ENCODE measurements at regions not wholly inside any gene's neighbourhood (a gene's known extent, or its start where the extent isn't known, plus 50 kb on each side); places are given as distances from the start of the nearest gene placed in this dataset.
A peak's percentile ranks its signal among the peaks of the same experiment; 100 is the strongest.

DNA sequence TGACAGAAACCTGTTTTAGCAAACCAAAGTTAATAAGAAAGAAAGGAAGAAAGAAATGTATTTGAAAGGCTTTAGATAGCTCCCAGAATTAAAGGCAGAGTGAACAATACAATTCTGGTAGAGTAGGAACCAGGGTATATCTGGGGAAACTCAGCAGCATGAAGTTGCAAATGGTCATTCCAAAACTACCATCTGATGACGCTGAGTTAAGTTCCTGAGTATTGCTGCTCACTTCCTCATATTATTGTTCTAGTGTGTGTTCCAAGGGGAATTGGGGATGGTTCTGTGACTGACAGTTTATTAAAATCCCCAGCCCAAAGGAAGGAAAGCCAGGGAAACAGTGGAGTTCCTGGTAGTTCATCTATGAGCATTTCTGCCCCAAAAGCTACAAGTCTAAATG, 88.3 kb upstream of the FRMD4B start:
- H3K9me3 Mint-ChIP-seq: peaks cover 2 to 6% of the 10 kb centered on the region in 2 donors
- ATAC-seq (replicated peaks in 1 of 2): no peak
- H3K36me3 Mint-ChIP-seq (ENCODE audit: insufficient read depth in 2 of 2): no peaks in the 10 kb centered on the region
- no peak overlapping the region for H3K27ac Mint-ChIP-seq
- no peaks in the 10 kb centered on the region for H3K4me1 Mint-ChIP-seq (ENCODE audit: low read depth)
- H3K4me3 Mint-ChIP-seq: no peak overlapping the region
- DNase-seq: no peak
- peaks cover 23% of the 10 kb centered on the region for H3K27me3 Mint-ChIP-seq (ENCODE audit: low read depth)

DNA sequence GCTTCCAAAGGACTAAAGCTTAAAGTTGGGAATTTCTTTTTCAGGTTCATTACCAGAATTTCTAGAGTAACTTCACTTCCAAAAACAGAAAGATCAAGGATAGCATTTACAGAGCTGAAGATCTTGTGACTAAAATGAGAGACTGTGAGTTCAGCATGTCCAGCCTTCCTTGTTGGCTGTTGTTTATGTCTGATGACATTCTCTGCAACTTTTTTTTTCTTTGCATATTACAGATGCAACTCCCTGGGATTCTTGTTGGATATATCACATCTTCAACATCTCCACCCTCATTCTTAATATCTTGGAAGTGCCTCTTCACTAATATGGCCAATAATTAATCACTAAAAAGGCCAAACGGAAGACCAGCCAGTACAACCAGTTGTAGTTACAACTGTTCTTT, 86.2 kb upstream of the FRMD4B start:
- Mint-ChIP-seq H3K9me3 (peaks cover 0 to 2% of the 10 kb centered on the region in 2 donors), H3K27ac (no peak overlapping the region), H3K4me3 (no peak overlapping the region), H3K4me1 (ENCODE audit: low read depth) (no peaks in the 10 kb centered on the region), H3K27me3 (ENCODE audit: low read depth) (peaks cover 21% of the 10 kb centered on the region), H3K36me3 (ENCODE audit: insufficient read depth in 2 of 2) (no peaks in the 10 kb centered on the region)
- DNase-seq: no peak
- no peak for ATAC-seq (replicated peaks in 1 of 2)

DNA sequence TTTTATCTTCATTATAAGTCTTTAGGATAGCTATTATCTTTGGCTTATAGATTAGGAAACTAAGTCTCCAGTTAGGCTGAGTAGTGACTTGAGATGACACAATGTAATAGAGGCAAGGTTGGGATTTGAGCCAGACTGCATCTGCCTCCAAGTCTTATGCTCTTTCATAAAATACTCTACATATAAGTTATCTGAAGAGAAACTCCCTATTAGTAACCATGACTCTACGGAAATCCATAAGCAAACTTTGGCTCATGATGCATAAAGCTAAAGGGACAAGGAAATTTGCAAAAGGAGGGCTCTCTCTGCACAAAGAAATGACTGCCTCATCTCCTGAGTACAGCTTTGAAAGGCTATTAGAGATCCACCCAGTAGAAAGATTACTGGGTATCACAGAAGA, 77.6 kb upstream of the FRMD4B start:
- DNase-seq (no peak), ATAC-seq (replicated peaks in 1 of 2) (no peak)
- Mint-ChIP-seq H3K27me3 (ENCODE audit: low read depth) (peaks cover 6% of the 10 kb centered on the region), H3K4me3 (no peak overlapping the region), H3K9me3 (peaks cover 0 to 3% of the 10 kb centered on the region in 2 donors), H3K4me1 (ENCODE audit: low read depth) (peaks cover 4% of the 10 kb centered on the region), H3K27ac (no peak overlapping the region), H3K36me3 (ENCODE audit: insufficient read depth in 2 of 2) (no peaks in the 10 kb centered on the region)

DNA sequence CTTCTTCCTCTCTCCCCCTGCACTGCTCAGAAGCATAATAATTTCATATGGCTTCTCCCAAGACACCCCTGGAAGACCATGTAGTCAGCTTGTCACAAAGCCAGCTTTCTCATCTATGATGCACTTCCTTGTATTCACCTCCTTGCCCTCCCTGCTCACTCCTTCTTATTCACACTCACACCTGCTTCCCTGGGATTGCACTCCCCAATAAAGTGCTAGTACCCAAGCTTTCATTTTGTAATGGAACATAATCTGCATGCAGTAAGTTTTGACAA, 76.9 kb upstream of the FRMD4B start:
- ATAC-seq (replicated peaks in 1 of 2) (no peak), DNase-seq (no peak)
- Mint-ChIP-seq H3K4me1 (ENCODE audit: low read depth) (peaks cover 4% of the 10 kb centered on the region), H3K4me3 (no peak overlapping the region), H3K27me3 (ENCODE audit: low read depth) (peaks cover 14% of the 10 kb centered on the region), H3K9me3 (peaks cover 0 to 3% of the 10 kb centered on the region in 2 donors), H3K36me3 (ENCODE audit: insufficient read depth in 2 of 2) (no peaks in the 10 kb centered on the region), H3K27ac (no peak overlapping the region)

DNA sequence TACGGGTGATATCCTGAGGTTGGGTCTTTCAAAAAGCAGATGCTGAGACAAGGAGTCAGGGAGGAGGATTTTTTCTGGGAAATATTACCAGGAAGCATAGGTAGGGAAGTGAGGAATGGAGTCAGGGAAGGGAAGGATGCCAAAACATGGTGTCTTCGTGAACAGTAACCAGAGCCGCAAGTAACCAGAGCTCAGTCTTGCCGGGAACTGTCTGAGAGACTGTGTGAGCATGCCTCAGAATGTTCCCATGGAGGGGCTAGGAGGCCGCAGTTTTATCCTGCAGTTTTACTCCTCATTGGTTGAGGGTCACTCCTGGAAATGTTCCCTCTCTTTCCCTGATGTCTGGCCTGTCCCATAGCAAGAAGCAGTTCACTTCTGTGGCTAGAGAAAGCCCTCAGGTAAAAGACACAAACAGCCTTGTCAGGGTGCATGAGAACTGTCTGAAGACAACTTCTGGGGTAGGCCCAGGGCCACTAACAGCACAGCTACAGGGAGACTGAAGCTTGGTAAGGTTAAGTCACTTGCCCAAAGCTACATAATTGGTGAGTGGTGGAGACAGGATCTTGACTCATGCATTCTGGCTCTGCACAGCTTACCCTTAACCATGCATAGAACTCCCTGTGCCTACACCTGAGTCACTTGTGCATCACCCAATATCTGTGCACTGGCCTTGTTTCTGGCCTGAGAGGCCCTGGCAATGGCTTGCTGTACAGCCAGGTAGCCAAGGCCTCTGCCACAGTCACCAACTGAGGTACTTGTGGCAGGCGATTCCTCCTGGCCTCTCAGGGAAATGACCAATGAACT, 76.3 kb upstream of the FRMD4B start:
- peaks cover 4% of the 10 kb centered on the region for H3K4me1 Mint-ChIP-seq (ENCODE audit: low read depth)
- ATAC-seq (replicated peaks in 1 of 2): peak in 1 of 2 donors; percentile 22

DNA sequence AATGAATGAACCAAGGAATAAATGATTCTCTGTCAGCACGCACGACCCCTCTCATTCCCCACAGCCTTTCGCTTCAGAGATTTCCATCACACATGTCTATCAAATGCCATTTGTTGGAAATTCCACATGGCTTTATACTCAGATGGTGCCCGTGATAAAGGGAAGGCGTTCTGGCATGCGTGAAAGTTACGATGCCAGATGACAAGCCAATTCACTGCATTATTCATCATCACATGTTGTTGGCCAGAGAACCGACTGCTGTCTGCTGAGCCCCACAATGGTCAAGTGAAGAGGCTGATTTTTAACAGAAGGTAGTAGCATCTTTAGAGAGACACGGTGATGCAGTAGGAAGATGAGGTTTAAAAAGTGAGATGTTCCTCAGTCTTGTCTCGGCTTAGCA, 74.1 kb upstream of the FRMD4B start:
- peaks cover 16% of the 10 kb centered on the region for H3K27me3 Mint-ChIP-seq (ENCODE audit: low read depth)
- no peak overlapping the region for H3K4me3 Mint-ChIP-seq
- peaks cover 4% of the 10 kb centered on the region for H3K4me1 Mint-ChIP-seq (ENCODE audit: low read depth)
- ATAC-seq (replicated peaks in 1 of 2) (no peak), DNase-seq (no peak)
- no peaks in the 10 kb centered on the region for H3K36me3 Mint-ChIP-seq (ENCODE audit: insufficient read depth in 2 of 2)
- H3K9me3 Mint-ChIP-seq: no peaks in the 10 kb centered on the region
- no peak overlapping the region for H3K27ac Mint-ChIP-seq

More for the DNA sequence above, 76.3 kb upstream of the FRMD4B start:
- Mint-ChIP-seq H3K4me3 (no peak overlapping the region), H3K27me3 (ENCODE audit: low read depth) (peaks cover 16% of the 10 kb centered on the region), H3K9me3 (peaks cover 0 to 3% of the 10 kb centered on the region in 2 donors), H3K36me3 (ENCODE audit: insufficient read depth in 2 of 2) (no peaks in the 10 kb centered on the region), H3K27ac (no peak overlapping the region)
- DNase-seq: no peak

DNA sequence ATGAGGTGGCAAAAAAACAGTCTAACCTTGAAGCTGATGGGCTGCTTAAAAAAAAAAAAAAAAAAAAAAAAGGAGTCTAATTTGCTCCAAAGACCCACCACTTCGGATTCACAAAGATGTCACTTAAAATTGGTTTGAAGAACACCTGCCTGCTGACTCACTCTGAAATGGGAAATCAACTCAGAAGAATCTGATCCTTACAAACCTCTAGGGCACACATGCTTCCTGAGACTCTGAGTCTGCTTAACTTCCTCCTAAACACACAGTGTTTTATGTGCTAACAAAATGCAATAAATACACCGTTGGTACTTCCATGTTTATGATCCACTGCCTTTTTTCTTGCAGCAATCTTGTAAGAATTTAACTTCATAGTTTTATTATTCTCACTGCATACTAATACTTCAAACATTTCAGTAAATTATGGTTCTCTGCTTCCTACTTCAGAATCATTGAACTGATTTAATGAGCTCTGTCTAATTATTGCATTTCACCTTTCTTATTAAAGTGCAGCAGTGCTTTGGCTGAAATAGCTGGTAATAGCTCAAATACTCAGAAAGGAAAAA, 73.0 kb upstream of the FRMD4B start:
- Mint-ChIP-seq H3K27ac (no peak overlapping the region), H3K4me3 (no peak overlapping the region), H3K4me1 (ENCODE audit: low read depth) (peaks cover 4% of the 10 kb centered on the region), H3K36me3 (ENCODE audit: insufficient read depth in 2 of 2) (no peaks in the 10 kb centered on the region), H3K27me3 (ENCODE audit: low read depth) (peaks cover 16% of the 10 kb centered on the region), H3K9me3 (no peaks in the 10 kb centered on the region)
- ATAC-seq (replicated peaks in 1 of 2): no peak
- no peak for DNase-seq

DNA sequence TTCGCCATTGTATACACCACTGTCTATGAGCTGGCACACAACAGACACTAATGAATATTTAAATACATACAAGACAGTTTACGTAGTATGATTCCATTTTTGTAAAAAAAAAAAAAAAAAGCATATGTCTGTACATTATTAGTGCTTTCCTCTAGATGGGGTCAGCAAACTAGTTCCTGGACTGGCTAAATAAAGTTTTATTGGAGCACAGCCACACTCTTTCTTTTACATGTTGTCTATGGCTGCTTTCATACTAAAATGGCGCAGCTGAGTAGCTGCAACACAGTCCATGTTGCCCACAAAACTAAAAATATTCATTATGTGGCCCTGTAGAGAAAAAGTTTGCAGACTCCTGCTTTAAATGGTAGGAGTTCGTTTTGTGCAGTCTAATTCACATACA, 70.7 kb upstream of the FRMD4B start:
- H3K4me3 Mint-ChIP-seq: no peak overlapping the region
- no peak for ATAC-seq (replicated peaks in 1 of 2)
- H3K9me3 Mint-ChIP-seq: no peaks in the 10 kb centered on the region
- H3K4me1 Mint-ChIP-seq (ENCODE audit: low read depth): no peaks in the 10 kb centered on the region
- peaks cover 16% of the 10 kb centered on the region for H3K27me3 Mint-ChIP-seq (ENCODE audit: low read depth)
- H3K27ac Mint-ChIP-seq: no peak overlapping the region
- DNase-seq: no peak
- no peaks in the 10 kb centered on the region for H3K36me3 Mint-ChIP-seq (ENCODE audit: insufficient read depth in 2 of 2)

DNA sequence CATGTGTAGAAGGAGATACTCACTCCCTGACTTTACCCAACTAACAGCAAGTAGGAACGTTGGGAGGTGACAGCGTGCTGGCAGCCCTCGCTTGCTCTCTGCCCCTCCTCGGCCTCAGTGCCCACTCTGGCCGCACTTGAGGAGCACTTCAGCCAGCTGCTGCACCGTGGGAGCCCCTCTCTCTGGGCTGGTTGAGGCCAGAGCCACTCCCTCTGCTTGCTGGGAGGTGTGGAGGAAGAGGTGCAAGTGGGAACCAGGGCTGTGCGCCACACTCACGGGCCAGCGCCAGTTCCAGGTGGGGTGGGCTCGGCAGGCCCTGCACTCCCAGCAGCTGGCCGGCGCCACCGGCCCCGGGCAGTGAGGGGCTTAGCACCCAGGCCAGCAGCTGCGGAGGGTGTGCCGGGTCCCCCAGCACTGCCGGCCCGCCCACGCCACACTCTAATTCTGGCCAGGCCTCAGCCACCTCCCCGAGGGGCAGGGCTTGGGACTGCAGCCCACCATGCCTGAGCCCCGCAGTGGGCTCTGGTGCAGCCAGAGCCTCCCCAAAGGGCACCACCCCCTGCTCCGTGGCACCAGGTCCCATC, 68.4 kb upstream of the FRMD4B start:
- DNase-seq (no peak), ATAC-seq (replicated peaks in 1 of 2) (no peak)
- H3K27ac Mint-ChIP-seq: no peak overlapping the region
- no peak overlapping the region for H3K4me3 Mint-ChIP-seq
- no peaks in the 10 kb centered on the region for H3K9me3 Mint-ChIP-seq
- H3K4me1 Mint-ChIP-seq (ENCODE audit: low read depth): no peaks in the 10 kb centered on the region
- H3K27me3 Mint-ChIP-seq (ENCODE audit: low read depth): peaks cover 16% of the 10 kb centered on the region
- no peaks in the 10 kb centered on the region for H3K36me3 Mint-ChIP-seq (ENCODE audit: insufficient read depth in 2 of 2)

DNA sequence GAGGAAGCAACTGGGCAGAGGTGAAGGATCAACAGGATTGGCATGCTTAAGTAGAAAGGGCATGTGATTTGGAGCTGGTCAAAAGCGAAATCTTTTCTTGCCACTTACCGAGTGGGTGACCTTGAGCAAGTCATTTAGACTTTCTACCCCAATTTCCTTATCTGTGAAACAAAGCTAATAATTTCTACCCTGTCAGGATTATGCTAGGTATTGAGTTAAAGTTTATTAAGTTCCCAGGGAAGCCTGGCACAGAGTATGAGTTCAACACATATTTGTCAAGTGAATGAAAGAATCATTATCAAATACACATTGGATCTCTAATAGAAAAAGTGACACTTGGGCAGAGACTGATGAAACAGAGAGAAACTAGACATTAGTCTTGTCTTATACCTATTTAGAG, 66.4 kb upstream of the FRMD4B start:
- Mint-ChIP-seq H3K9me3 (no peaks in the 10 kb centered on the region), H3K27ac (no peak overlapping the region), H3K27me3 (ENCODE audit: low read depth) (no peaks in the 10 kb centered on the region), H3K36me3 (ENCODE audit: insufficient read depth in 2 of 2) (no peaks in the 10 kb centered on the region), H3K4me1 (ENCODE audit: low read depth) (no peaks in the 10 kb centered on the region), H3K4me3 (no peak overlapping the region)
- DNase-seq: no peak
- ATAC-seq (replicated peaks in 1 of 2): no peak

DNA sequence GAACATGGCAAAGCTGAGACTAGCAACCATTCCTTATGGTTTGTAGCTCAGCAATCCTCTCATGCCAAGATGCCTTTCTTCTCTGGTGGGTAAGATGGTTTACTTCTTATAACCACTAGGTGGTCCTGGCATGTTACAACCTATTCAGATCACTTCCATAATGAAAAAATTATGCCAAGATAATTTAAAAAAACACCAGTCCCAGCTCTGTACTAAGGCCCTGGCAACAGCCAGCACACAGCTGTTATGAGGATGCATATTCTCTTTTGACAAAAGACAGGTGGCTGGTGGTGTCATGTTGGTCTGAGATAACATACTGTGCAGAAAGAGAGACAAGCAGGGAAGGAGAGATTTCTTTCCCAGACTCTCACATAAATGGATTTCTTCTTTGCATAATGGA, 65.7 kb upstream of the FRMD4B start:
- no peaks in the 10 kb centered on the region for H3K27me3 Mint-ChIP-seq (ENCODE audit: low read depth)
- no peaks in the 10 kb centered on the region for H3K36me3 Mint-ChIP-seq (ENCODE audit: insufficient read depth in 2 of 2)
- no peak overlapping the region for H3K4me3 Mint-ChIP-seq
- no peaks in the 10 kb centered on the region for H3K9me3 Mint-ChIP-seq
- H3K27ac Mint-ChIP-seq: no peak overlapping the region
- DNase-seq (no peak), ATAC-seq (replicated peaks in 1 of 2) (no peak)
- H3K4me1 Mint-ChIP-seq (ENCODE audit: low read depth): no peaks in the 10 kb centered on the region

DNA sequence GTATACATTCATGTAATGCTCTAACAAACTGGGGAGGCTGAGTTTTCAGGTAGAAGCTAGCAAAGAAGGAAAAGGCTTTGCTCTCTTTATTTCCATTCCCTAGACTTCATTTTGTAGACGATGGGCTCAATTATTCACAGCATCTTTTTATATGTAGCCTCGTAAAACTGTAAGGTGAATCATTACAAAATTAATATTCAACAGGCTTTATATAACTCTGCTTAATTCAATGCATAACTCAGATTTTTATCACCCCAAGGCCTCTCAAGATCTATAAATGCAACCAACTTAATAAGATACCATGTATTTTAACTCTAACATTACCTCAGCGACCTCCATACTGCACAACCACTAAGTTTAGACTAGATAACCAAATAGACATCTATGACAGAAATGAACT, 63.0 kb upstream of the FRMD4B start:
- DNase-seq (no peak), ATAC-seq (replicated peaks in 1 of 2) (no peak)
- Mint-ChIP-seq H3K36me3 (ENCODE audit: insufficient read depth in 2 of 2) (no peaks in the 10 kb centered on the region), H3K4me3 (no peak overlapping the region), H3K4me1 (ENCODE audit: low read depth) (peaks cover 9% of the 10 kb centered on the region), H3K27me3 (ENCODE audit: low read depth) (no peaks in the 10 kb centered on the region), H3K27ac (no peak overlapping the region), H3K9me3 (no peaks in the 10 kb centered on the region)

DNA sequence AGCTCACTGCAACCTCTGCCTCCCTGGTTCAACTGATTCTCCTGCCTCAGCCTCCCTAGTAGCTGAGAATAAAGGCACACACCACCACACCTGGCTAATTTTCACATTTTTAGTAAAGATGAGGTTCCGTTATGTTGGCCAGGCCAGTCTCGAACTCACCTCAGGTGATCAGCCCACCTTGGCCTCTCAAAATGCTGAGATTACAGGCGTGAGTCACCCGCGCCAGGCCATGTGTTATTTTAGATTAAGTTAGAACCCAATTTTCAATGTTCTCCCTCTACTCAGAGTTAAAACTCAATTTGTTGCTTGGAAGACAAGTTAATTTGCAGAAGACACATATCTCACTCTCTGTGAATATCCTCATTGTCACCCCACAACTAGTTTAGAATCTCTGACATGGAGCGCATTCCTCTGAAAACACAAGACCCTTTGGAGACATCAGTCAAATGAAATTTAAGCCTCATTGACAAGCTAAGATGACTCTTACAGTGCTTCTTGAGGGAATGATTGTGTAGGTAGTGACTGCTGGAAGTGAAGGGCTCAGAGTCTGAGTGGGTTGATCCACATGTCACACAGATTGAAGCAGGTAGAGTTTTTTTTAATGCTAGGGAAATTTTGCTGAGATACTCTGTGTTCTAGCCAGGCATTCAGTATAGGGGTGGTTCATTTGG, 60.6 kb upstream of the FRMD4B start:
- no peaks in the 10 kb centered on the region for H3K36me3 Mint-ChIP-seq (ENCODE audit: insufficient read depth in 2 of 2)
- no peak overlapping the region for H3K4me3 Mint-ChIP-seq

More for the DNA sequence above, 60.6 kb upstream of the FRMD4B start:
- H3K9me3 Mint-ChIP-seq: no peaks in the 10 kb centered on the region
- H3K27me3 Mint-ChIP-seq (ENCODE audit: low read depth): peaks cover 4% of the 10 kb centered on the region
- H3K4me1 Mint-ChIP-seq (ENCODE audit: low read depth): peaks cover 32% of the 10 kb centered on the region
- ATAC-seq (replicated peaks in 1 of 2) (no peak), DNase-seq (no peak)
- no peak overlapping the region for H3K27ac Mint-ChIP-seq

All from activated T-cell treated with anti-CD3 and anti-CD28 coated beads, Interleukin-2, amount 50 U/mL, for 72 hours (primary cell).